ENCODE measurements at regions not wholly inside any gene's neighbourhood (a gene's known extent, or its start where the extent isn't known, plus 50 kb on each side); places are given as distances from the start of the nearest gene placed in this dataset.

DNA sequence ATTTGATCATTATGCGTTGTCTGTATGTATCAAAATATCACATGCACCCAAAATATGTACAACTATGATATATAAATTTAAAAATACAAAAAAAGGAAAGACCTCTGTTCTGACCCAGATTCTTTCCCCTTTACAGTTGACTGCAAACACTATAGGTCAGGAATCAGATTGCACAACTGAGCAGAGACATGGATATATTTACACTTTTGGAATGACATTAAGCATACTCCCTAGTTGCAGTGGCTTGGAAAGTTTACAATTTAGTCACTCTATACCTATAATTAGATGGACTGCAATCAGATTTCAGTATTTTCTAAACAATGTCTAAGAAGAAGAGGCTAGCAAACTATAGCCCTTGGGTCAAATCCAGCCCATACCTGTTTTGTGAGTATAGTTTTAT is 98.5 kb upstream of the INPP4B start:
- DNase-seq (ENCODE audit: low read depth): no peak
- TF ChIP-seq, protein P1, sequence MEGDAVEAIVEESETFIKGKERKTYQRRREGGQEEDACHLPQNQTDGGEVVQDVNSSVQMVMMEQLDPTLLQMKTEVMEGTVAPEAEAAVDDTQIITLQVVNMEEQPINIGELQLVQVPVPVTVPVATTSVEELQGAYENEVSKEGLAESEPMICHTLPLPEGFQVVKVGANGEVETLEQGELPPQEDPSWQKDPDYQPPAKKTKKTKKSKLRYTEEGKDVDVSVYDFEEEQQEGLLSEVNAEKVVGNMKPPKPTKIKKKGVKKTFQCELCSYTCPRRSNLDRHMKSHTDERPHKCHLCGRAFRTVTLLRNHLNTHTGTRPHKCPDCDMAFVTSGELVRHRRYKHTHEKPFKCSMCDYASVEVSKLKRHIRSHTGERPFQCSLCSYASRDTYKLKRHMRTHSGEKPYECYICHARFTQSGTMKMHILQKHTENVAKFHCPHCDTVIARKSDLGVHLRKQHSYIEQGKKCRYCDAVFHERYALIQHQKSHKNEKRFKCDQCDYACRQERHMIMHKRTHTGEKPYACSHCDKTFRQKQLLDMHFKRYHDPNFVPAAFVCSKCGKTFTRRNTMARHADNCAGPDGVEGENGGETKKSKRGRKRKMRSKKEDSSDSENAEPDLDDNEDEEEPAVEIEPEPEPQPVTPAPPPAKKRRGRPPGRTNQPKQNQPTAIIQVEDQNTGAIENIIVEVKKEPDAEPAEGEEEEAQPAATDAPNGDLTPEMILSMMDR (IDR thresholded peaks at IDR 0.05; ENCODE audit: low read depth, low read length, missing control alignments): no peak
- H3K4me3 ChIP-seq (ENCODE audit: low read depth, low read length): no peak overlapping the region

DNA sequence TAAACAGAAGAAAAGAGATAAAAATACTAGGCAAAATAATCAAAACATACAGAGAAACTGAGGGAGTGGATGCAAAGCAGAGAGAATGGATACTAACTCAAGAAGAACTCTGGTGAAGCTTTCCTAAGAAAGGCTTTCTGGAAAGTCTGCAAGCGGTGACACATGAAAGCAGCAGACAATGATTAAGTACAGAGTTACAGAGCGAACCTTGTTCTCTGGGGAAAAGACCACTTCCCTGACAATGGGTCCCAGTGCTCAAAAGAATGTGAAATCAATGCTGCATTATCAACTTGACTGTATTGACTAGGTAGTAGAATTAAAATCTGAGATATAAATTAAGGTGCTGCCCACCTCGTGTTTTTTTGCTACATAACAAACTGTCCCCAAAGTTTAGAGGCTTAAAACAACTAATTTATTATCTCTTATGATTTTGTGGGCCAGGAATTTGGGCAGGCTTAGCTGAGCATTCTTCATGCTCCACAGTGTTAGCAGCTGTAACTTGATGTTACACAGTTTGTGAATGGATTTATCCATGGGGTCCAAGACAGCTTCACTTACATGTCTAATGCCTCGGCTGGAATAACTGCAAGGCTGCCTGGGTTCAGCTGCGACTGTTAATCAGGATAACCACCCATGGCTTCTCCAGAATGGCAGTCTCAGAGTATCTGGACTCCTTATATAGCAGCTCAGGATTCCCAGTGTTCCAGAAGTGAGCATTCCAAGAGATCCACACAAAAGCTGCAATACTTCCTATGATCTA is 106.9 kb upstream of the INPP4B start:
- DNase-seq (ENCODE audit: low read depth): no peak
- H3K4me3 ChIP-seq (ENCODE audit: low read depth, low read length): no peak overlapping the region
- TF ChIP-seq, protein P1 (IDR thresholded peaks at IDR 0.05; ENCODE audit: low read depth, low read length, missing control alignments): no peak

DNA sequence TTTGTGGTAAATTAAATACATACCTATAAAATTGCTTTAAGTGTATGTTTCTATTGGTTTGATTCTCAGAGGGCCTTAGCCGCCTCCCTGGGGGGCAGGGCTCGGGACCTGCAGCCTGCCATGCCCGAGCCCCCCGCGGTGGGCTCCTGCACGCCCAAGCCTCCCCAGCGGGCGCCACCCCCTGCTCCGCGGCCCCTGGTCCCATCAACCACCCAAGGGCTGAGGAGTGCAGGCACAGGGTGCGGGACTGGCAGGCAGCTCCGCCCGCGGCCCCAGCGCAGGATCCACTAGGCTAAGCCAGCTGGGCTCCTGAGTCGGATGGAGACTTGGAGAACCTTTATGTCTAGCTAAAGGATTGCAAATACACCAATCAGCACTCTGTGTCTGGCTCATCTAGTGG is 108.3 kb upstream of the INPP4B start:
- no peak for DNase-seq (ENCODE audit: low read depth)
- H3K4me3 ChIP-seq (ENCODE audit: low read depth, low read length): no peak overlapping the region
- TF ChIP-seq, protein P1 (IDR thresholded peaks at IDR 0.05; ENCODE audit: low read depth, low read length, missing control alignments): no peak

DNA sequence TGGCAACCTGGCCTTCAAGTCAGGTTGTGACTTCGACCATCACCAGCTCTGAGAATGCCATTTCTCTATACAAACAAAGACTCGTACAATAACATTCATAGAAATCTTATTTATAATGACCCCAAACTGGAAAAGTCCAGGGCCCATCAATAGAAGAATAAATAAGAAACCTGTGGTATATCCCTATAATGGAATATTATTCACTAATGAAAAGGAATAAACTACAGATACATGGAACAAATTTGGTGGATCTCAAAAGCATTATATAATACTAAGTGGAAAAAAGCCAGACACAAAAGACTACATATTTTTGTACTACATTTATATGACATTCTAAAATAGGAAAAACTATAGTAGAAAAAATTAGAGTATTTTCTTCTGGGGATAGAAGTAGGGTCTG is 109.4 kb upstream of the INPP4B start:
- TF ChIP-seq, protein P1 (IDR thresholded peaks at IDR 0.05; ENCODE audit: low read depth, low read length, missing control alignments): no peak
- no peak overlapping the region for H3K4me3 ChIP-seq (ENCODE audit: low read depth, low read length)
- DNase-seq (ENCODE audit: low read depth): no peak

DNA sequence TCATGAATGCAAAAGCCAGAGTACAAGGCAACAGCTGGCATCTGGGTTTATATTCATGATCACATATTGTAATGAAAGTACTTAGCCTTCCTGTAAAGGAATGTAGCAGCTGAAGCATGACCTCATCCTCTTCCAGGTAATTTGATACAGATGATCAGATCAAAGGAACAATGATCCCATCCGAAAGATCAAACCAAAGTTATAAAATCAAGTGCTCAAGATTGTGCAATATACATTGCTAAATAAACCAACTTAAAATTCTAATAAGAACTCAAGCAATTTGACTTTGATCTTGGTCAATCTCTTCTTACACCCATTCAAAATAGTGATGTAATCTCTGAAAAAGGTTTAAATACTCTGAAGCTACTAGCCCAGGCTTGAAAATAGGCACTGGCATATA is 113.1 kb upstream of the INPP4B start:
- H3K4me3 ChIP-seq (ENCODE audit: low read depth, low read length): no peak overlapping the region
- no peak for DNase-seq (ENCODE audit: low read depth)
- TF ChIP-seq, protein P1 (IDR thresholded peaks at IDR 0.05; ENCODE audit: low read depth, low read length, missing control alignments): no peak

DNA sequence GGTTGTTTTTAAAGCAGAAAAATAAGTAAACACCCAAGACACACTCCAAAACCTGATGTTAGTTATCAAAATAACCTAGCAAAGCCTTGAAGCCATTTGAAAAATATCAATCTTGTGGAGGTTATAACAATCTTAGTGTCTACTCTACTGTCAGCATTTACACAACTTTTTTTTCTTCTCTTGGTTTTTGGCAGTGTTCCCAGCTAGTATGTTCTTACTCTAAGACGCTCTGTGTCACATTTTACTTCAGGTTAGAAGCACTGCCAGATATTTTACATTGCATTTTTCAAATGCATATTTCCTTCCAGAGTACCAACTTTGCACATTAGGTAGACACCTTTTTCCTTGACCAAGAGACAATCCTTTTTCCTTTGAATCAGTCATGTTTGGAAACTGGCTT is 114.0 kb upstream of the INPP4B start:
- no peak overlapping the region for H3K4me3 ChIP-seq (ENCODE audit: low read depth, low read length)
- TF ChIP-seq, protein P1 (IDR thresholded peaks at IDR 0.05; ENCODE audit: low read depth, low read length, missing control alignments): no peak
- no peak for DNase-seq (ENCODE audit: low read depth)

Data from GM12864 (cell line).